Epithelial cell of esophagus (primary cell): ENCODE measurements at regions not wholly inside any gene's neighbourhood (a gene's known extent, or its start where the extent isn't known, plus 50 kb on each side); places are given as distances from the start of the nearest gene placed in this dataset.
A peak's percentile ranks its signal among the peaks of the same experiment; 100 is the strongest.

Experiments
- DNase-seq: peaks from one replicate; pipeline ENCODE4 v3.0.0; 2010; ENCODE audit warnings: low read depth
- H3K4me3 ChIP-seq: 2 replicates; pipeline ENCODE4 v1.5.1; 2011; ENCODE audit warnings: mild to moderate bottlenecking, low read length, control low read depth
- TF ChIP-seq, protein P1 (sequence below): IDR thresholded peaks from 2 replicates; pipeline ENCODE4 v1.5.1; 2011; ENCODE audit warnings: low read depth, mild to moderate bottlenecking, low read length, control low read depth, inconsistent platforms; ENCODE audit not compliant: insufficient read depth; ENCODE audit errors: missing control alignments

DNA sequence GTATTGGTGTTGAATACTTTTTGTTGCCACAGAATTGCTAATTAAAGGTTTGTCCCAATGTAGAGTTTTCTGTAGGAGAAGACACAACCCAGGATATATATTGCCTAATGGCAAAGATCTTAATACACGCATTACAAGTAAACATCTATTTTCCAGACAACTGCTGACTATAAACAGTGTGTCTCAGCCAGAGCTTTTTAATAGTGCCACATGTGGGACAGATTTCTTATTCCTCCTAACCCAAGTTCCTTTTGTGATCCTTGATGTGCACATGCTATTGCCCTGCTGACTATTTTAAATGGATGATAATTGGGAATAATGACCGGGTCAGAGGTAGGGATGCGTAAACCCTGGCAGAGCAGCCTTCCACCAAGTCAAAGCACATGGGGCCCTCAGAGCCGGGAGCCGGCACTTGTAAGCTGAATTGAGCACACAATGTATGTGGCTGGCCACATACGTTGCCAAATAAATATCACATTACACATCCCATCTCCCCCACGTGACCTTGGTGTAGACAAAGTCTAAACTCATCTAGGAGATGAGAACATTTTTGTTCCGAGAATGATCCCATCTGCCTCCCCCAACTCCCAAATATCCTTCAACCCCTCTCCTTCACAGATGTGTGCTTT is 209.8 kb upstream of the NFIA start:
- TF ChIP-seq, protein P1, sequence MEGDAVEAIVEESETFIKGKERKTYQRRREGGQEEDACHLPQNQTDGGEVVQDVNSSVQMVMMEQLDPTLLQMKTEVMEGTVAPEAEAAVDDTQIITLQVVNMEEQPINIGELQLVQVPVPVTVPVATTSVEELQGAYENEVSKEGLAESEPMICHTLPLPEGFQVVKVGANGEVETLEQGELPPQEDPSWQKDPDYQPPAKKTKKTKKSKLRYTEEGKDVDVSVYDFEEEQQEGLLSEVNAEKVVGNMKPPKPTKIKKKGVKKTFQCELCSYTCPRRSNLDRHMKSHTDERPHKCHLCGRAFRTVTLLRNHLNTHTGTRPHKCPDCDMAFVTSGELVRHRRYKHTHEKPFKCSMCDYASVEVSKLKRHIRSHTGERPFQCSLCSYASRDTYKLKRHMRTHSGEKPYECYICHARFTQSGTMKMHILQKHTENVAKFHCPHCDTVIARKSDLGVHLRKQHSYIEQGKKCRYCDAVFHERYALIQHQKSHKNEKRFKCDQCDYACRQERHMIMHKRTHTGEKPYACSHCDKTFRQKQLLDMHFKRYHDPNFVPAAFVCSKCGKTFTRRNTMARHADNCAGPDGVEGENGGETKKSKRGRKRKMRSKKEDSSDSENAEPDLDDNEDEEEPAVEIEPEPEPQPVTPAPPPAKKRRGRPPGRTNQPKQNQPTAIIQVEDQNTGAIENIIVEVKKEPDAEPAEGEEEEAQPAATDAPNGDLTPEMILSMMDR: no peak
- H3K4me3 ChIP-seq: no peak overlapping the region
- no peak for DNase-seq

DNA sequence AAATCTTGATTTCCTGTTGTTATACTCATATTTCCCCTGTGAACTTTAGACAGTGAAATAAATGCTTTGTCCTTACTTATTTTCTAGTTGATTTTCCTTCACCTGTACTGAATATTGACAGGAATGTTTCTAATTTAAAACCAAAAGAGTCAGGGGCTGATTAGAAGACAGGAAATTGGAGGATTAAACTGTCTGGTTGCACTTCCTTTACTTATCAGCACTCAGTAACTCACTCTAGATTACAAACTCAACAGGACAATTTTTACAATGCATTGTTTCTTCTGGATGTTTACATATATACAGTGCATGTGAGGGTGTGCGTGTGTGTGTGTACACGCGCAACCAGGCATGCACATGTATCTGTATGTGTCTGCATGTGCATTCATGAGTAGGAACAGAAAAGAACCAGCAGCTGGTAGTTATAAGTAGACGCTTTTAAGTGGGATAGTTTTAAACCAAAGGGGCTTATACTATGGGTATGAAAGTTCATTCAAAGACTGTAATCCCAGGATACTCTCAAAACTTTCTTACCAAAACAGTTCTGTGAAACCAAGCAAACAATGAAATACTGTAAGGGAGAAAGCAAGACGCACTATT is 212.0 kb upstream of the NFIA start:
- TF ChIP-seq, protein P1: no peak
- no peak overlapping the region for H3K4me3 ChIP-seq
- DNase-seq: no peak

DNA sequence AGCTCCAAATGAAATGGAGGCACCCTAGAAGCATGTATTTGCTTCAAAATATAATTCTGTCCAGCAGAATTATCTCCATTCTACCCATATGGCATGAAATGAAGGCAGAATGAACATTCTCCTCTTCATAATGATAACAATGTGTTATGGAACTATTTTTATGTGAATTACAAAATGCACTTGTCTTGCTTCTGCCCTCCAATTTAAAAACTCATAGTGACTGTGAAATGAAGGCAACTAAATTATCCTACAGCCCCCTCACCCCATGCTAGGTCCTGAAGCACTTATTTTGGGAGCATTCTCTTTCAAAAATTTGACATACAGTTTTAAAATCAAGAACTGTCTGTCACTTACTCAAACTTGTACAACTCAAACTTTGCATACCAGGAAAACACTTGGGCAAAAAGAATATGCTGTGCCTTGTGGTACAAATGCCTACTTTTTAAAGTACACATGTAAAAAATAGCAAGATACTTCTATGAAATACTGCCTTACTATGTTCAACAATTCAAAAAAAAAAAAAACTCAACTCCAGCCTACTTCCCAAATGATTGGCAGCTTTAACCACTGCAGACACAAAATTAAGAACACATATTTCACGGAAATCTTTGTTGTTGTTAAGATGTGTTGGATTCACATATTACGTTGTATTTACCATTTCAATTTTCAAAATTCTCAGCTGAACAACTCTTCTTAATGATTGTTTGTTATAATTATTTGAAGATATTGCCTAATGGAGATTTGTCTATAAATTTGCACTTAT is 213.3 kb upstream of the NFIA start:
- DNase-seq: no peak
- TF ChIP-seq, protein P1: no peak
- no peak overlapping the region for H3K4me3 ChIP-seq

DNA sequence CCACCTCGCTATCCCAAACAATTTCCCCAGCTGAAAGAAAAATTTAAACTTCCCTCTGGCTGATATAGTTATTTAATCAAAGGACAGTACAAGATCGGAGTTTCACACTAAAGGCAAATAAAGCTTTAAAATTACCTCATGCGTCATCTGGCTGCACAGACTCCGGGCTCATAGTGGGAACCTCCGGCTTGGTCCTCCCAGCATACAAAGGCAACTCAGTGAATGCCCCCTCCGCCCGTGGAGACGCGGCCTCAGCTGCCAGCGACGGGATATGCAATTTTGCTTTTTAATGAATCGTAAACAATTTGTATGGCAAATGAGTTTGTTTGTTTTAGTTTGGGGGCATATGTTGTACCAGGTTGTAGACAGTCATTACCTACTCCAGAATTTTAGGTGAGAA is 214.6 kb upstream of the NFIA start:
- H3K4me3 ChIP-seq: no peak overlapping the region
- DNase-seq: no peak
- TF ChIP-seq, protein P1: no peak

DNA sequence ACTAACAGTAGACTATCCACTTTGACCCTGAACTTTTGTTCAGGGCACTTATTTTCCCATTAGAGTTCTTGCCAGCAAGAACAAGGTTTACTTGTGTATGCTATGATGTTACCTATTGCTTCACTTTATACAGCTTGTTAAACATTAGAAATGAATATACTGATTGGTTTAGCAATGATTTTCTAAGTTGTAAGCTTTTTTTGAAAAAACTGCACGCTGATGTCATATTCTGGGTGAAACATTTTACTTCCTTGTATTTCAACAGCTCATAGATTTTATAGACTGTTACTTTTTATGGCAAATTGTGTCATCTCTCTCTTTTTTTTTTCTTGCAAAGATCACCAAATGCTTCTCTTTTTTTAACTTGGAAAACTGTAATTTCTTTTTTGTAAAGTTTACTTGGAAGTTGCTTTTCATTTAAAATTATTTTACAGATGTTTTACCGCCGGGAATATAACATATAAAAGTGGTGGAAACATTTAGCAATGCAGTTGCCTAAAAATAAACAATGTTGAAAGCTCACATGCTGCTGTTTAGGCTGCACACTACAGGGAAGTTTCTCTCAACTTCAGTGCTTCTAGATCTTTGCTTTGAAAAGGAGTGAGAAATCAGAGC is 215.3 kb upstream of the NFIA start:
- peak; percentile 10 for DNase-seq
- H3K4me3 ChIP-seq: no peak overlapping the region

DNA sequence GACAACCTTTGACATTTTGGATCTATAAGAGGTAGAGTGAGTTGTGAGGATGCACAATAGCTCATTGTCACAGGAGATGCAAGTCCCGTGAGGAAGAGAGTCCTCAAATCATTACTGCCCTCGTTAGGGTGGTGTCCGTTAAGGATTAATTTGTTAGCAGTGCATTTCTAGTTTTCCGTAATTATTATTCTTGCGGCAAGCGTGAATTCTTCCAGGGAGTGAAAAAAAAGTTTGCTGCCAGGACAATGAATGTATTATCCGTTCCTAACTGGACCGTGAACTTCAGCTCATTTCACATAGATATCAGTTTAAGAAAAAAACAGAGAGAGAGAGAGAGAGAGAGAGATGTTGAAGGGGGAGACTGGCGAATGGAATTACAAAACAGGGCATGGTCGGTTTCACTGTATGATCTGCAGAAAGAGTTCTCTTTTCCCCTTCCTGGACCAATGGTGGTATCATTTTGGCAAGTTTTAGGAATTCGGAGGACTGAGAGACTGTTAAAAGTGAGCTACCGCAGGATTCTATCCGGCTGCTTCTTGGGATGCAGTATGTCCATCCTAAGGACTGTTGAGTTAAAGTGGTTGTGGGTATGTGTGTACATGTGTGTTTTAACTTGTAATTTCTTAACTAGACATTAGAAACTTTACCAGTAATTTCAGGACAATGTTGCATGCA is 216.0 kb upstream of the NFIA start:
- H3K4me3 ChIP-seq: no peak overlapping the region
- DNase-seq: no peak
- TF ChIP-seq, protein P1: no peak

More for the DNA sequence above, 215.3 kb upstream of the NFIA start:
- TF ChIP-seq, protein P1: no peak
